HS-5 (cell line): ENCODE measurements at regions not wholly inside any gene's neighbourhood (a gene's known extent, or its start where the extent isn't known, plus 50 kb on each side); places are given as distances from the start of the nearest gene placed in this dataset.
A peak's percentile ranks its signal among the peaks of the same experiment; 100 is the strongest.
"Not testable (repeated sequence)": the region's sequence is repeated elsewhere in the genome, so short reads cannot be mapped to it uniquely, and the experiment has no call there.

Experiments
- DNase-seq: peaks from one replicate; pipeline ENCODE4 v3.0.0-alpha.2; 2012; ENCODE audit warnings: low read depth

DNA sequence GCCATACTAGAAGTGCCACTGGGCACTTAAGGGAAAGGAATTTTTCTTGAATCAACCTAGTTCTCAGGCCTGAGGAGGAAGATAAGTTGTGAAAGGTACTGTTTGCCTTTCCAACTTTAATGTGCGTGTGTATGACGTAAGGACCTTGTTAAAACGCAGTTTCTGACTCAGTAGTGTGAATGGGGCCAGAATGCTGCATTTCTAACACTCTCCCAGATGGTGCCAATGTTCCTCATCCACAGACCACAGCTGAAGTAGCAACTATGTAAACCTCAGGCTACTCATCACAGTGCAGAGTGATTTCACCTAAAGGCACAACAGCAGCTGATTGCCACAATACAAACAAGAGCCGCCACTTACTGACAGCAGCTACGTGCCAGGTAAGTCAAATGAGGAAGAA is 103.6 kb downstream of the OTOL1 start:
- no peak for DNase-seq

DNA sequence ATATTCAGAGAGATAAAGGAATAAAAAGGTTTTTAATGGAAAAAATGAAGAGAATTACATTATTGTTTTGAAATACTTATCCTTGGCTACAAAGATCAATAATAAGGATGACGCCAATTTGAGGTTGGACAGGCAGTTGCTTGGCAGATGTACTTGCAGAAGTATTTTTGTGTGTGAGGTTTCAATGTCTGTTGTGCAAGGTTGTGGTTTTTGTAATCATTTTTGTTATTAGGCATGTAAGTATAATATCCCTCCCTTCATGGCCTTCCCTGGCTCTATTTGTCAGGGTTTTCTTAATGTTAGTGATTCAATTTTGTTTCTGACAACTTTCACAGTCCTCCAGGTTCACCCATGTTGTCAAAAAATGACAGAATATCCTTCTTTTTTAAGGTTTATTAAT is 105.9 kb downstream of the OTOL1 start:
- no peak for DNase-seq

DNA sequence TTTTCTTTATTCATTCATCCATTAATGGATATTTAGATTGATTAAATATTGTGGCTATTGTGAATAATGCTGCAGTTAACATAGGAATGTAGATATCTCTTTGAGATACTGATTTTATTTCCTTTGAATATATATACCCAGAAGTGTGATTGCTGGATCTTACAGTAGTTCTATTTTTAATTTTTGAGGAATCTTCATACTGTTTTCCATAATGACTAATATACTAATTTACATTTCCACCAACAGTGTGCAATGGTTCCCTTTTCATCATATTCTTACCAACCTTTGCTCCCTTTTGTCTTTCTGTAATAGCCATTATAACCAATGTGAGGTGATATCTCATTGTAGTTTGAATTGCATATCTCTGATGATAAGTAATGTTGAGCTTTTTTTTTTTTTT is 106.3 kb downstream of the OTOL1 start:
- no peak for DNase-seq

DNA sequence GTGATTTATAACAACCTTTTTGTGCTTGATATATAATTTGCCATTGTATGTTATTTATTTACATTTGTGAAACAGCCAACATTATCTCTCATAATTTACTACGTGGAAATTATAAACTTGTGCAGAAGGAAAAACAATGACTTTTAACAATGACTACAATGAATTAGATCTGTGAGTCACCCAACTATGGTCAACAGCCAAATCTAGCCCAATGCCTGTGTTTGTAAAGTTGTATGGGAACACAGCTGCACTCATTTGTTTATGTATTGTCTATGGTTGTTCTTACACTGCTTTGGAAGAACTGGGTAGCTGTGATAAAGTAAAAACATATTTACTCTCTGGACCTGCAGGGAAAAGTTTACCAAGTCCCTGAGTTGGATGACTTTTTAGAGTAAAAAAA is 110.4 kb downstream of the OTOL1 start:
- DNase-seq, result no peak

DNA sequence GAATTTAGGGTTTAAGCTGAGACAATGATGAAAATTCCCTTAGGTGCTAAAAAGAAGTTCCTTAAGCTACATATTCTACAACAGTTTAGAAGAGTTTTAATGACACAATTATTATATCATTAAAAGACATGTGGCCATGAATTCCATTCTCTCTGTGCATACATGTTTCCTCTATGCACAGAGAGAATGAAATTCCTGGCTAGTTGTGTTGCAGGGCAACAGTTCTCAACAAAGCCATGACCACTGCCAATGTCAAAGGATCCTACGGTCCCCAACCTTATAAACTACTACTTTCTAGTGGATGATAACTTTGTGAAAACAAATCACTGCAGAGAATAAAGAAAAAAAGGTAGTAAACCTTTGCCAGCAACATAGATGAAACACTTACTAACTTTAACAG is 122.7 kb downstream of the OTOL1 start:
- DNase-seq, result no peak

DNA sequence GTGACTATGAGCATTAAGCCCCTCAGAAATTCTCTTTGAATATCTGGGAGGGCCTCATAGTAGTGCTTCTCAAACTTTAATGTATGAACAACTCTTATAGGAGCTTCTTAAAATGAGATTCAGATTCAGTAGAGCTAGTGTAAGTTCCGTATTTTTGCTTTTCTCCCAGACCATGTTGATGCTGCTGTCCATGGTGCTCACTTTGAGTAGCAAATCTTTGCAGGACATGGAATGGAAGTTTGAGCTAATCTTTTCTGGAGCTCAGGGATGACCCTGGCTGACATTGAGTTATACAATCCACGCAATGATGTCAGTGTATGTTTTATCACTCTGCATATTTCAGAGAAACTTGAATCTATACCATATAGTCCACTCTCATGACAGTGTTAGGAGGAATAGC is 134.2 kb downstream of the OTOL1 start:
- no peak for DNase-seq

DNA sequence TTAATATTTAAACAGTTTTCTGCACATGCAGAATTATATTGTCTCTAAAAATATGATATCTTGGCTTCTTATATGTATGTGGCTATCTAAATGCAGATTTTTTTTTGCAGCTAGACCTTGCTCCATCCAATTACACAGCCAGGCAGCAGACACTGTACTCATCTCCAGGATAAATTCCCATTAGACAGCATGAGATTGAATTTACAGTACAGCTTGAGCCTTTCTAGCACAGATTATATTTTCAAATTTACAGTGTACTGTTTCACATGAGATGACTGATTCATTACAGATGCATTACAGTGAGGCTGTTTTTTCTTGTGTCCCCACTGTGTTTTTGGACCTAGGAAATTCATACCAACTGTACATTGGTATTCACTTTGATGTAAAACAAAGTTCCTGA is 134.9 kb downstream of the OTOL1 start:
- DNase-seq, result no peak

DNA sequence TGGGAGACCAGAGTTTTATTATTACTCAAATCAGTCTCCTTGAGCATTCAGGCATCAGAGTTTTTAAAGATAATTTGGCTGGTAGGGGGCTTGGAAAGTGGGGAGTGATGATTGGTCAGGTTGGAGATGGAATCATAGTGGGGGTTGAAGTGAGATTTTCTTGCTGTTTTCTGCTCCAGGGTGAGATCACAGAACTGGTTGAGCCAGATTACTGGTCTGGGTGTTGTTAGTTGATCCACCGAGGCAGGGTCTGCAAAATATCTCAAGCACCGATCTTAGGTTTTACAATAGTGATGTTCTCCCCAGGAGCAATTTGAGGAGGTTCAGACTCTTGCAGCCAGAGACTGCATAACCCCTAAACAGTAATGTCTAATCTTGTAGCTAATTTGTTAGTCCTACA is 141.0 kb downstream of the OTOL1 start:
- no peak for DNase-seq

DNA sequence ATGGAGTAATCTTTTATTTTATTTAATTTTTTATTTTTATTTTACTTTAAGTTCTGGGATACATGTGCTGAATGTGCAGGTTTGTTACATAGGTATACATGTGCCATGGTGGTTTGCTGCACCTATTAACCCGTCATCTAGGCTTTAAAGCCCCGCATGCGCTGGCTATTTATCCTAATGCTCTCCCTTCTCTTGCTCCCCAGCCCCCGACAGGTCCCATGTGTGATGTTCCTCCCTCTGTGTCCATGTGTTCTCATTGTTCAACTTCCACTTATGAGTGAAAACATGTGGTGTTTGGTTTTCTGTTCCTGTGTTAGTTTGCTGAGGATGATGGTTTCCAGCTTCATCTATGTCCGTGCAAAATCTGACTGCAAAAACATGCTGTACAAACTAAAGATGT is 142.5 kb downstream of the OTOL1 start:
- DNase-seq, result not testable (repeated sequence)

DNA sequence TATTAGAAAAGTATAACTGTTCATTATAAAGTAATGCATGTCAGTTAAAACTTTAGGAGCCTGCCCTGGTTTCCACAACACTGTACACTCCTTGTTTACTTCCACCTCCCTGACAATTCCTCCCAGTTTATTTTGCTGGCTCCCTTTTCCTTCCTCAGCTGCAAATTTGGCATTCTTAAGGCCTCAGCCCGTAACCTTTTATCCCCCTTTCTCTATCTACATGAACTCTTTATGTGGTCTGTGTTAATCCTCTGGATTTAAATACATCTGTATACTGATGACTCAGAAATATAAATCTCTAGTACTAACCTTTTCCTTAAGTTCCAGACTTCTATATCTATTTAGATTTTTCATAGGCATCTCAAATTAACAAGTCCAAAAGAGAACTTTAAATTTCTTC is 143.6 kb downstream of the OTOL1 start:
- DNase-seq, result no peak

DNA sequence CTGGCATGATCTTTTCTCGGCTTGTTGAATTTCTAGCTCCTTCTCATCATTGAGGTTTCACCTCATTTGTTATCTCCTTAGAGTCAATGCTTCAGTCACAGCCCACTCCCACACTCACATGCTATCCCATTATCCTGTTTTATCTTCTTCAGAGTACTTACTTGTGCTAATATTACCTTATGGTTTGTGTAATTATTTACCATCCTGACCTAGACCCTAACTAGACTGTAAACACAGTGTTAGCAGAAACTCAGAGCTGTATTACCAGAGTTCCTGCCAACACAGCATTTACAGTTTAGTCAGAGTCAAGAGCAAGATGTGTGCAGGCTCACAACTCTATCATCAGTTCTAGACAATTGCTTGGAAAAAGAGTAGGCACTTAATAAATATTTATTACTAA is 144.7 kb downstream of the OTOL1 start:
- no peak for DNase-seq

DNA sequence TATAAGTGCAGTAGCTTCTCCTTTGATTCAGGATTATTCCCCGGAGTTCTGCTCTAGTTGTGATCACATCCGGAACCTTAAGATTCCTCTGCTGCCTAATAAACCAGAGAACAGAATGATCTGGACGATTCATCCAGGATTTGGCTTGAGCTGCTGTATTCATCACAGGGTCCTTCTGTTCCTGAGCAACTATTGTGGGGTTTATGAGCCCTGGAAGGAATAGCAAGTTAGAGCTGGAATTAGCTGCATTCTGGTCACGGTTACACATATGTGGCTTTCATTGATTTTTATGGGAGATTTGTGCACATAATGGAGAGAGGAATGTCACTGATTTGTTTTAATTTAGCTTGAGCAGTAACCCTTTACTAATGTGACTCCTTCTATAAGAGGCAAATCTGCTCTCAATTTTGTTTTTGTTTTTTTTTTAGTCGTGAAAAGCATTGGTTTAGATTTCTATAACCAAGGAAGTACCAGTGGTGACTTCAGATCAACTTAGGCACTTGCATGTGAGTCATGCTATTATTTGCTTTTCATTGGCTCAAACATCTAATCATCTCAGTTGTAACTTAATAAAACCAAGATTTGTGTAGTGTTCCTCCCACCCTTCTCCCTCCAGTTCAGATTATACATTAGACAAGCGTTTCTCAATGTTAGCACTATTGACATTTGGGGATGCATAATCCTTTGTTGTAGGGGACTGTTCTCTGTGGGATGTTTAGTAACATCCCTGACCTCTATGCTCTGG is 148.5 kb downstream of the OTOL1 start:
- DNase-seq, result no peak

DNA sequence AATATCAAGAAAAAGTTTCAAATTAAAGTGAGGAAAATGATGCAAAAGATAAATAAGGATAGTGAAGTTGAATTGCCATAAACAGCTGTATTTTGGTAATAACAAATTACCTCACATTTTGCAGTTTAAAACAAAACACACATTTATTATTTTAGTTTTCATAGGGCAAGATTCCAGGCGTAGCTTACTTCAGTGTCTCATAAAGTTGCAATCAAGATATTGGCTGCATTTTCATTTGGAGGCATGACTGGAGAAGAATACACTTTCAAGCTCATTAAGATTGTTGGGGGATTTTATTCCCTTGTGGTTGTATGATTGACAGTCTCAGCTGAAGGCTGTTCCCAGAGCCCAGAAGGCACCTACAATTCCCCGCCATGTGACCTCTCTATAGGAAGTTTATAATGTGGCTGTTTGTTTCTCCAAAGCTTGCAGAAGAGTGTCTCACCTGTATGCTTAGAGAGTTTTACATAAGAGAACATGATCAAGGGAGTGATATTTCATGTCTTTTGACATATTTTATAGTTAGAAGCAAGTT is 151.4 kb downstream of the OTOL1 start:
- no peak for DNase-seq

DNA sequence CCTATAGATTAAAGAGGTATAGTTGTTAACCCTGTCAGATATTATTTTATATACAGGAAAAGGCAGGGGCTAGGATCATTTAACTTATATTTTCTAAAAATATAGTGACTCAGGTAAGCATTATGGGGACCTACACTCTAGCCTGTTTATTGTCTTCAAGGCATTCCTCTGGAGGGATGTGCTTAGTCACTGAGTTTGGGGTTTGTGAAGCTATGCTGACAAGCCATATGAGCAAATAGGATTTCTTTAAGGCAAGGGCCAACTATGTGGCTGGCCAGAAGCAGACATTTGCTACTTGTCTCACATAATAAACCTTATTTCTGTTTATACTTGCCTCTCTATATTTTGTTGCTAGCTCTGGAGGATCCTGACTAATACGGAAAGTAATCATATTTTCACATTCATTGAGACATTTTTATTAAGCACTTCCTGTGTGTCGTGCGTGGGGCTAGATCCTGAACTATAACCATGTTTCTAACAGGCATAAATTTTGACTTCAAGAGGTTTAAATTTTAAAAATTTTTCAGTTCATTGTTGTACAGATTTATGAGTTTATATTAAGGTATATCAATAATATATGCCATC is 153.4 kb downstream of the OTOL1 start:
- DNase-seq, result no peak

DNA sequence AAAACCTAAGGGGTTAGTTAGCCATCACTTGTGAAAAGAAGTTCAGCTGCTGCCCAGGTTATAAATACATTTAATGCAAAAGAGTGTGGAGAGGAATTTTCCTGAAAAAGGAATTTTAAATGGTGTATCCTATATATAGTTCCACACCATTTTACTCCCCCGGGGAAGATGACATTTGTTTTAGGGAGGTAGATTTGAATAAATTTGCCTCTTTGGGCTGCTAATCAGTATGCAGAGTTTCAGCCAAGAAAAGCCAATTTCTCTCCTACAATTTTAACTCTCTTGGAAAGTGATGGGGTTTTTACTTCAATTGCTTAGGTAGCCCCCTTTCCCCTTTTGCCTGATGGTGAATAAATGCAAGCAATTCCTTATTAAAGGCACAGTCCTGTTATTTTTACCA is 161.2 kb downstream of the OTOL1 start:
- DNase-seq, result no peak

DNA sequence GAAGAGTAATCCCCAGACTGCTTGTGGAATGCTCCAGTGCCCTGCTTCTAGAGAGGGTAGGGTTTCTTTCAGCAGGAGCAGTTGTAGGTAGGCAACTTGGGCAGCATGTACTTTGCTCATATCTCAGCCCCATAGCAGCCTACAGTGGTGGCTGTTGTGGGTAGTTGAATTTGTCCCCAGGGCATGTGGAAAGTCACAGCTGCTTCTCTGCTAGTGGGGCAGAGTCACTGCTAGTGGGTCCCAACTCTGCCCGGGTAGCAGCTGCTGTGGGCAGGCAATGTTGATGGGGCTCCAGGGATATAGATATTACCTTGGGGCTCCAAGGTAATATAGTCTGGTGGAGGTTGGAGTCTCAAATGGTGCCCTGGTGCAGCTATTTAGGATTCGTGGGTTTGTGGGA is 174.5 kb downstream of the OTOL1 start:
- no peak for DNase-seq

DNA sequence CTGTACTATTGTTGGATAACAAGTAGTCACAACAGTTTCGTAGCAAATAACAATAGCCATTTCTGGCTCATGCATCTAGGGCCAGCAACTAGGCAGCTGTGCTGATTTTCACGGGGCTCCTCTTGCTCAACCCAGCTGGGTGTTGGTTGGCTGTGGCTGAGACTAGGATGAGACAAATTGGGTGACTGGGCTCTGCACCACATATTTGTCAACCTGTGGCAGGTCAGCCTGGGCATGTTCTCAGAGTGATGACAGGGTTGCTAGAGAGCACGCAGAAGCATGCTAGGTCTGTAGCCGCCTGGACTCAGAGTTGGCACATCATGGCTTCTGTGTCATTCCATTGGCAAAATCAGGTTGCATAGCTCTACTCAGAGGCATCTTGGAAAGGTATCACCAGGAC is 175.9 kb downstream of the OTOL1 start:
- DNase-seq, result no peak

DNA sequence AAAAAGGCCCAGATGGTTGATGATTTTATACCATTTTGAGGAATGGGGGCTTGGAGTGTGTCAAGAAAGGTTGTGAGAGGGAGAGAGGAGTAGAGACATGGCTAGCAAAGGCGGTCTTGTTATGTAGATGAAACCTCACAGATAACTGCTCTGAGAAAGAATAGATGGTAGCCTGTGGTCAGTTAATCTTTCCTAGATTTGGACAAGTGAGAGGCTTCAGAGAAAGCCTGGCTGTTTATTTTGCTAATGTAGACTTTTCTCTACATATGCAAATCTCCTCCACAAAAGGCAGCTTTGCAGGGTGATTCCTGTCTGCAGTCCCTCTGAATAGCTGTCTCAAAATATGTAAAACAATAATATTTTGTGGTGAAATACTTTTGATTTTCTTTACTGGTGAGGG is 177.3 kb downstream of the OTOL1 start:
- DNase-seq, result no peak

DNA sequence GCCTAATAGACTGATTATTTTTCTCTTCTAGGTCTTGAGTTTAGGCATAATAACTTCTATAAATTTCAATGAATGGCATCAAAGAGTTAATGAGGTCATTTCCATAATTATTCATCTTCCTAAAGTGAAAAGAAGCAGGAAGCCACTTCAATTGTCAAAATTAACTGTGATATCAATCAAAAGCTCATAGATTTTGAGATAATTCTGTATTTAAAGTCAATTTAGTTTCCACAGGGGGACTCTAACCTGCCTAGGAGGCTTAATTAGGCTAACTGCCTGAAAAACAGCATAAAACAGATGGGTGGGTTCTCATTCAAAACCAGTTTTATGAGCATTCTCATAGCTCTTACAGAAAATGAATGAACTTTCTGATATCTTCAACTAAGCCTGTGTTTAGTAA is 177.8 kb downstream of the OTOL1 start:
- DNase-seq, result no peak

DNA sequence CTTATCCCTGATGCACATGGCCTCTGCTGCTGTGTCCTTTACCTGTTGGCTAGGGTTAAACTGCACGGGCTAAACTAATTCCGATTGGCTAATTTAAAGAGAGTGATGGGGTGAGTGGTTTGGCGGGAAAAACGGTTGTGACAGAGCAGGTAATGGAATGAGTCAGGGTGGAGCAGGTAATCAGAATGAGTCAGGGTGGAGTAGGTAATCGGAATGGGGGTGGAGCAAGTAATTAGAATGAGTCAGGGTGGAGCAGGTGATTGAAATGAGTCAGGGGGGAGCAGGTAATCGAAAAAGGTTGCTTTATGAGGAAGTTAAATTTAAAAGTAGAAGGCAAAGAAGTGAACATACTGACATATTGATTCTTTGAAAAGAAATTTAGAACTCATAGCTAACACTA is 185.2 kb downstream of the OTOL1 start:
- DNase-seq, result not testable (repeated sequence)

DNA sequence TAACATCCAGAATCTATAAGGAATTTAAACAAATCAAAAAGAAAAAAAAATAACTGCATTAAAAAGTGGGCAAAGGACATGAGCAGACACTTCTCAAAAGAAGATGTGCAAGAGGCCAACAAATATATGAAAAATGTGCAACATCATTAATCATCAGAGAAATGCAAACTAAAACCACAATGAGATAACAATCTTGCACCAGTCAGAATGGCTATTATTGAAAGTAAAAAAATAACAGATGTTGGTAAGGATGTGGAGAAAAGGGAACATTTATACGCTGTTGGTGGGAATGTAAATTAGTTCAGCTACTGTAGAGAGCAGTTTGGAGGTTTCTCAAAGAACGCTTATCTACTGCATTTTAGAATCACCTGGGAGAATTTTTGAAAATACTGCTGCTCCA is 186.1 kb downstream of the OTOL1 start:
- DNase-seq, result peak; percentile 53

DNA sequence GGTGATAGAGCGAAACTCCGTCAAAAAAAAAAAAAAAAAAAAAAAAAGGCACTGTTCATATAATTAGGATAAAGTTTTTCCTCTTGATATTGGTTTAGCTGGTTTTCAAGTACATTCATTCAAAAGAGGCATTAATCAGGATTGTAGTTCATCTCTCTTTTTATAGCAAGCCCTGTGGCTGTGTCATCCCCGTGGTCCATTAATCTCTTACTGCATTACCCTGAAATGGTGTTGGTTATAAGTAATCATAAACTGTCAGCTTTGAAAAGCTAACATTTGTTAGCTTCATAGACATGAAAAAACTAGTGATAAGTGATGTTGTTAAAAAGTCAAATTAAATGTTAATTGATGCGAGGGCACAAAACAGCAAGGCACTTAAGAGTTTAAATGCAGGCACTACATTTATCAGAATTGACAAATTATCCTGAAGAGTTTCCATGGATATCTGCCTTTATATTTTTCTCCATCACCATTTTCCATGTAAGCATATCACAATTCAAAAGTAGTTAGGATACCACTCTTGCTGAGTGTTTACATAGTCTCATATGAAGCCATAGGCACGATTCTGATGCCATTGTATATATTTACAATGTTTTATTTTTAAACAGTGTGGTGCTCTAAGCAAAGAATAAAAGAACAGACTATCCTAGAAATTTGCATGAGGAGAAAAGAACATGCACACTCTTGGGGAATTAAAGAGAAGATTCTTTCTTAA is 193.1 kb downstream of the OTOL1 start:
- no peak for DNase-seq

DNA sequence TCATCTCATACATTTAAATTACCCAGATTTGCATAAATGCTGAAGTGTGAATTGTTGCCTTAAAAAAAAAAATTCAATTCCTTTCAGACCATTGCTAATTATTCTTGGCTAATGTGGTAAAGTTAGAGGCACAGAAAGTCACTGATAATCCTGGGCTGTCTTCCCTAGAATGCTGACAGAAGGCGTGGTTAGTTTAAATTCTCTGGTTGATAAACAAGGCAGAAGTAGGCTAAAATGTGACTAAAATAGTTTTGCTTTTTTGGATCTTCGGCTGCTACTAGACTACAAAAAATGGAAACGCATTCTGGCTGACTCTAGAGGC is 193.7 kb downstream of the OTOL1 start:
- DNase-seq, result no peak

DNA sequence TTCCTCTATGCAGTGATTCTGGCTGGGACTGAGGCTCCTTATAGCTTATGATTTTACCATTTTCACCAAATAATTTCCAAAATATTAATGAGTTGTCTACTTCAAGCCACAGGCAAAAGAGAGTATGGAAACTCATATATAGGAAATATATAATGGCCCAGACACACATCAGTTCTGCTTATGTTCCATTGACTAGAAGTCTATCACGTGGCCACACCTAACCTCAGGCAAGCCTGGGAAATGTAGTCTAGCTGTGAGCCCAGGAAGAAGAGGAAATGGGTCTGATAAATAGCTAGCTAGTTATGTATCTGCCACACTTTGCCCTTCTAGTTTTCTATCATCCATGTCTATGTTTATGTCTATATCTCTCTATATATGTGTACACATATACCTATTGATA is 195.1 kb downstream of the OTOL1 start:
- no peak for DNase-seq
